SIG-M5 (cell line): ENCODE measurements at regions not wholly inside any gene's neighbourhood (a gene's known extent, or its start where the extent isn't known, plus 50 kb on each side); places are given as distances from the start of the nearest gene placed in this dataset.

Source experiments
- DNase-seq: peaks from one replicate; lab custom pipeline; 2025; lab: John Stamatoyannopoulos, UW

GRCh38 chr4:45640281-45640680, 483.6 kb downstream of the GABRG1 start:
- DNase-seq: no peak

- no peak for DNase-seq
These were observed 485.2 kb downstream of the GABRG1 start for GRCh38 chr4:45638641-45639040.

- no peak for DNase-seq
These were observed 487.7 kb downstream of the GABRG1 start for GRCh38 chr4:45636175-45636574.

GRCh38 chr4:45629717-45630116, 494.1 kb downstream of the GABRG1 start:
- no peak for DNase-seq

- DNase-seq: no peak
These were observed 501.9 kb downstream of the GABRG1 start for GRCh38 chr4:45621971-45622370.

GRCh38 chr4:45620808-45621207, 503.0 kb downstream of the GABRG1 start:
- no peak for DNase-seq

GRCh38 chr4:45596379-45597101, 527.3 kb downstream of the GABRG1 start:
- no peak for DNase-seq

GRCh38 chr4:45580334-45580733, 543.5 kb downstream of the GABRG1 start:
- DNase-seq: no peak

GRCh38 chr4:45578874-45579273, 545.0 kb downstream of the GABRG1 start:
- DNase-seq: no peak

- DNase-seq: no peak
These were observed 547.6 kb downstream of the GABRG1 start for GRCh38 chr4:45576275-45576674.

GRCh38 chr4:45569619-45570018, 554.2 kb downstream of the GABRG1 start:
- no peak for DNase-seq

GRCh38 chr4:45568694-45569093, 555.2 kb downstream of the GABRG1 start:
- no peak for DNase-seq

GRCh38 chr4:45566896-45567603, 556.8 kb downstream of the GABRG1 start:
- no peak for DNase-seq

GRCh38 chr4:45554423-45554822, 569.4 kb downstream of the GABRG1 start:
- DNase-seq: no peak

- DNase-seq: no peak
These were observed 573.0 kb downstream of the GABRG1 start for GRCh38 chr4:45550766-45551366.

GRCh38 chr4:45539142-45539814, 584.6 kb downstream of the GABRG1 start:
- no peak for DNase-seq

GRCh38 chr4:45530498-45530897, 593.4 kb downstream of the GABRG1 start:
- DNase-seq: no peak

- DNase-seq: no peak
These were observed 596.7 kb downstream of the GABRG1 start for GRCh38 chr4:45527160-45527559.

- DNase-seq: no peak
These were observed 605.0 kb downstream of the GABRG1 start for GRCh38 chr4:45518832-45519231.

- no peak for DNase-seq
These were observed 621.4 kb downstream of the GABRG1 start for GRCh38 chr4:45502471-45502870.

- no peak for DNase-seq
These were observed 639.1 kb downstream of the GABRG1 start for GRCh38 chr4:45484740-45485139.

GRCh38 chr4:45482346-45482745, 641.5 kb downstream of the GABRG1 start:
- no peak for DNase-seq

- DNase-seq: no peak
These were observed 646.5 kb downstream of the GABRG1 start for GRCh38 chr4:45477311-45477733.
